Hepatocyte (in vitro differentiated cells): ENCODE measurements at regions not wholly inside any gene's neighbourhood (a gene's known extent, or its start where the extent isn't known, plus 50 kb on each side); places are given as distances from the start of the nearest gene placed in this dataset.

Source experiments
- DNase-seq: peaks from one replicate; pipeline ENCODE4 v3.0.0-alpha.2; 2016; ENCODE audit warnings: low spot score
- H2AFZ ChIP-seq: fragments of 200-600 bp; sonication (generic); 2 replicates; pipeline ENCODE4 v1.6.0; 2016; ENCODE audit warnings: antibody characterized with exemption, mild to moderate bottlenecking
- H3K27ac ChIP-seq: fragments of 200-600 bp; sonication (generic); 2 replicates; pipeline ENCODE4 v1.5.1; 2016; ENCODE audit warnings: mild to moderate bottlenecking
- H3K27me3 ChIP-seq: fragments of 200-600 bp; sonication (generic); 2 replicates; pipeline ENCODE4 v1.6.1; 2016
- H3K36me3 ChIP-seq: fragments of 200-600 bp; sonication (generic); replicated peaks from 2 replicates; pipeline ENCODE4 v1.5.1; 2016; ENCODE audit warnings: low read depth; ENCODE audit not compliant: insufficient read depth
- H3K4me1 ChIP-seq: fragments of 200-600 bp; sonication (generic); 2 replicates; pipeline ENCODE4 v1.5.1; 2016; ENCODE audit warnings: mild to moderate bottlenecking, moderate library complexity; ENCODE audit not compliant: insufficient read depth
- H3K4me2 ChIP-seq: fragments of 200-600 bp; sonication (generic); 2 replicates; pipeline ENCODE4 v1.6.0; 2016
- H3K4me3 ChIP-seq: fragments of 200-600 bp; sonication (generic); 2 replicates; pipeline ENCODE4 v1.5.1; 2016; ENCODE audit warnings: mild to moderate bottlenecking
- H3K79me2 ChIP-seq: fragments of 200-600 bp; sonication (generic); 2 replicates; pipeline ENCODE4 v1.6.0; 2017; ENCODE audit warnings: mild to moderate bottlenecking
- H3K9me2 ChIP-seq: fragments of 200-600 bp; sonication (generic); replicated peaks from 2 replicates; pipeline ENCODE4 v1.6.0; 2017; ENCODE audit warnings: mild to moderate bottlenecking; ENCODE audit not compliant: insufficient read depth
- H3K9me3 ChIP-seq: fragments of 200-600 bp; sonication (generic); 2 replicates; pipeline ENCODE4 v1.5.1; 2016; ENCODE audit warnings: low read depth, mild to moderate bottlenecking
- H4K20me1 ChIP-seq: fragments of 200-600 bp; sonication (generic); 2 replicates; pipeline ENCODE4 v1.6.0; 2016; ENCODE audit warnings: mild to moderate bottlenecking; ENCODE audit not compliant: insufficient read depth, poor library complexity, severe bottlenecking
- EZH2 ChIP-seq: fragments of 200-600 bp; sonication (generic); IDR thresholded peaks from 2 replicates; pipeline ENCODE4 v1.6.1; 2016; ENCODE audit warnings: antibody characterized with exemption, mild to moderate bottlenecking, borderline replicate concordance
- EZH2phosphoT487 ChIP-seq: fragments of 200-600 bp; sonication (generic); IDR thresholded peaks from one replicate; pipeline ENCODE4 v1.6.1; 2018; ENCODE audit warnings: antibody characterized with exemption, mild to moderate bottlenecking, low read depth, moderate library complexity; ENCODE audit not compliant: unreplicated experiment, severe bottlenecking
- WGBS: methylation state at CpG from one replicate; pipeline ENCODE4 v1.1.6; 2016; ENCODE audit warnings: low lambda C conversion rate; ENCODE audit errors: missing lambda C conversion rate; 5-methylcytosine and 5-hydroxymethylcytosine counted together
- TF ChIP-seq, protein P1 (sequence below): fragments of 200-600 bp; sonication (generic); IDR thresholded peaks from 2 replicates; pipeline ENCODE4 v1.5.1; 2016; ENCODE audit warnings: antibody characterized with exemption, mild to moderate bottlenecking; ENCODE audit not compliant: poor library complexity

DNA sequence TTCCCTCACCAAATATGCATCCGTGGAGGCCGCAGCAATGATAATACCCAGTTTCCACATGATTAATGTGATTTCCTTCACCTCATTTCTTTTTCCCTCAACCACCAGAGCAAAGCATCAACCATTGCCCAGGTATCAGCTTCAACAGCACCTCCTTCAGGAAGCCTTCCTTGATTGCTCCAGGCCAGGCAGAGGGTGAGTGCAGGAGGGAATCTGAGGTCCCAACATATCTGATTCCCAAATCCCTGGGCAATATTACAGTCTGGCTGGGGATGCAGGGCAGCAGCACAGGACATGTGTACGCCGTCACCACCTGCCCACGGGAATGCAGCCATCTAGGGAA is 142.4 kb upstream of the MYCN start:
- DNase-seq, result no peak
- Histone ChIP-seq H4K20me1 (no peaks in the 10 kb centered on the region), H3K27ac (no peak overlapping the region), H3K79me2 (no peaks in the 10 kb centered on the region), H3K36me3 (no peaks in the 10 kb centered on the region), H3K4me2 (no peak overlapping the region), H2AFZ (no peak overlapping the region), H3K4me3 (no peak overlapping the region), H3K4me1 (peaks cover 11% of the 10 kb centered on the region), H3K9me3 (no peaks in the 10 kb centered on the region), H3K9me2 (no peaks in the 10 kb centered on the region), H3K27me3 (no peaks in the 10 kb centered on the region)
- TF ChIP-seq EZH2phosphoT487 (no peak), EZH2 (no peak)
- TF ChIP-seq, protein P1, sequence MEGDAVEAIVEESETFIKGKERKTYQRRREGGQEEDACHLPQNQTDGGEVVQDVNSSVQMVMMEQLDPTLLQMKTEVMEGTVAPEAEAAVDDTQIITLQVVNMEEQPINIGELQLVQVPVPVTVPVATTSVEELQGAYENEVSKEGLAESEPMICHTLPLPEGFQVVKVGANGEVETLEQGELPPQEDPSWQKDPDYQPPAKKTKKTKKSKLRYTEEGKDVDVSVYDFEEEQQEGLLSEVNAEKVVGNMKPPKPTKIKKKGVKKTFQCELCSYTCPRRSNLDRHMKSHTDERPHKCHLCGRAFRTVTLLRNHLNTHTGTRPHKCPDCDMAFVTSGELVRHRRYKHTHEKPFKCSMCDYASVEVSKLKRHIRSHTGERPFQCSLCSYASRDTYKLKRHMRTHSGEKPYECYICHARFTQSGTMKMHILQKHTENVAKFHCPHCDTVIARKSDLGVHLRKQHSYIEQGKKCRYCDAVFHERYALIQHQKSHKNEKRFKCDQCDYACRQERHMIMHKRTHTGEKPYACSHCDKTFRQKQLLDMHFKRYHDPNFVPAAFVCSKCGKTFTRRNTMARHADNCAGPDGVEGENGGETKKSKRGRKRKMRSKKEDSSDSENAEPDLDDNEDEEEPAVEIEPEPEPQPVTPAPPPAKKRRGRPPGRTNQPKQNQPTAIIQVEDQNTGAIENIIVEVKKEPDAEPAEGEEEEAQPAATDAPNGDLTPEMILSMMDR, result no peak
- WGBS, result 89% methylated on average over 5 of the region's 5 CpGs

DNA sequence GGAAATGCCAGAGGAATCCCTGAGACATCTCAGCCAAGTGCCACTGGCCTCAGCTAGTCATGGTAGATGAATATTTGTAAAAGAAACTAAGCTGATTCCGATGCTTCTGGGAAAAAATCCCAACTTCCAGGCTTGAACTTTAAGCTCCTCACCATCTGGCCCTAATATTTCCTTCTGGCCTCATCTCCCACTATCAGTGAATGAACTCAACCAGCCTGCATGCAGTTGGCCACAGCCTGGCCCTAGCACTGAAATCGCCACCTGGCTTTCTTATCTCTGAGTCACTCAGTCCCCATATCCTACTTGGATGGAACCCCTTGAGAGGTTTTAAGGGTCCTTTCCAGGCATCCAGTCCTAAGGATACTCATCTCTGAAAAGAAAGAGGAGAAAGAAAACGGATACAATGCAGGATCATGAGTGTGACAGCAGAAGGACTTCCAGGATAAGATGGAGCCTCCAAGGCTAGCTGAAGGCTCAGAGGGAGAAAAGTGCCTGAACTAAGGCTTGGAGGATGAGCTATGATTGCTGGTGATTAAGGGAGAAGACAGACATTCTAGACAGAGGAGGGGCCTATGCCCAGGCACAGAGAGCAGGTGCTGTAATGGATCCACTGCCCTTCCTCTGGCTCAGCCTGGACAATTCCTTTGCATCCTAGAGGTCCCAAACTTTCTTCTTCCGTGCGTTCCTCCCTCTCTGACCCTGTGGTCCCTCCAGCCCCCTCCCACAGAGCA is 141.5 kb upstream of the MYCN start:
- Histone ChIP-seq H2AFZ (no peak overlapping the region), H3K9me3 (no peaks in the 10 kb centered on the region), H4K20me1 (no peaks in the 10 kb centered on the region), H3K4me1 (peaks cover 11% of the 10 kb centered on the region), H3K4me2 (no peak overlapping the region), H3K27ac (peak overlapping the region; percentile 11), H3K27me3 (no peaks in the 10 kb centered on the region), H3K4me3 (no peak overlapping the region), H3K9me2 (no peaks in the 10 kb centered on the region), H3K79me2 (no peaks in the 10 kb centered on the region), H3K36me3 (no peaks in the 10 kb centered on the region)
- 80% methylated on average over 5 of the region's 5 CpGs for WGBS
- no peak for DNase-seq
- TF ChIP-seq EZH2 (no peak), EZH2phosphoT487 (no peak)
- TF ChIP-seq, protein P1, result no peak

DNA sequence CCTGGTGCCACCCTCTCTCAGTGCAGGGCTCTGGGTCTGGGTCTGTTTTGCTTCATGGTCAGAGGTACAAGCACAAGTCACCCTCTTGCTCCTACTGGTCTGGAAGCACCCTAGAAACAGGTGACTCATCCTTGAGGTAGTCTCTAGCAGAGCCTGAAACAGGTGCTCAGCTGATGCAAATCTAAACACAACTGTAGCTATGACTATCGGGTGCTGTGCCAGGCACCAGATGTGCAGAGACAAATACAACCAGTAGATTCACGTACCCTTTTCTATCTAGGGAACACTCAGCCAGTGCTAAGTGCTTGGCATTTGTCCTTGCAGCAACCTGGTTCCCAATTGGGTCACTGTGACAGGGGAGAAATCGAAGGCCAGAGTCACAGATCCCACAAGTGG is 140.9 kb upstream of the MYCN start:
- H3K36me3 ChIP-seq, result no peaks in the 10 kb centered on the region
- H3K27ac ChIP-seq, result peak overlapping the region; percentile 11
- no peak for TF ChIP-seq EZH2
- TF ChIP-seq EZH2phosphoT487, result no peak
- TF ChIP-seq, protein P1, result no peak
- no peak overlapping the region for H2AFZ ChIP-seq
- peak; percentile 56 for DNase-seq
- H3K9me2 ChIP-seq, result no peaks in the 10 kb centered on the region
- H3K27me3 ChIP-seq, result no peaks in the 10 kb centered on the region
- no peaks in the 10 kb centered on the region for H3K79me2 ChIP-seq
- WGBS, result 73% methylated on average over 3 of the region's 3 CpGs
- peaks cover 11% of the 10 kb centered on the region for H3K4me1 ChIP-seq
- H3K4me2 ChIP-seq, result no peak overlapping the region
- no peak overlapping the region for H3K4me3 ChIP-seq
- H3K9me3 ChIP-seq, result no peaks in the 10 kb centered on the region
- no peaks in the 10 kb centered on the region for H4K20me1 ChIP-seq
